H1 (cell line): ENCODE measurements at regions not wholly inside any gene's neighbourhood (a gene's known extent, or its start where the extent isn't known, plus 50 kb on each side); places are given as distances from the start of the nearest gene placed in this dataset.

Experiments
- ASH2L ChIP-seq: fragments of 200-600, 300-600 bp; sonication (generic); IDR thresholded peaks from one replicate; pipeline ENCODE4 v1.7.1; 2017; ENCODE audit warnings: low read length
- CEBPB ChIP-seq: IDR thresholded peaks from 2 replicates; pipeline ENCODE4 v1.6.1; 2012; ENCODE audit warnings: low read depth, low read length
- CHD2 ChIP-seq: IDR thresholded peaks from 2 replicates; pipeline ENCODE4 v1.6.1; 2012; ENCODE audit warnings: low read length, improper control_type of control experiment
- EZH2 ChIP-seq: fragments of 200-600 bp; sonication (generic); IDR thresholded peaks from 2 replicates; pipeline ENCODE4 v1.7.1; 2012; ENCODE audit warnings: low read depth, mild to moderate bottlenecking, moderate library complexity, low read length, inconsistent platforms; ENCODE audit not compliant: severe bottlenecking
- JUND ChIP-seq: IDR thresholded peaks from 2 replicates; pipeline ENCODE4 v1.6.1; 2011; ENCODE audit warnings: mild to moderate bottlenecking, improper control_type of control experiment, low read length
- KDM5A ChIP-seq: fragments of 200-600 bp; IDR thresholded peaks from 2 replicates; pipeline ENCODE4 v1.7.1; 2012; ENCODE audit warnings: mild to moderate bottlenecking, low read length, inconsistent platforms, mixed read lengths
- RAD21 ChIP-seq, 2 experiments: IDR thresholded peaks in 1 of 2; conservative IDR thresholded peaks in 1 of 2; 2 replicates each; pipeline ENCODE4 v1.6.1; 2011; ENCODE audit warnings: low read depth in 2 of 2, low read length in 2 of 2, improper control_type of control experiment in 1 of 2, inconsistent platforms in 1 of 2, mild to moderate bottlenecking in 1 of 2, moderate library complexity in 1 of 2
- TAF7 ChIP-seq: optimal IDR thresholded peaks from 2 replicates; pipeline ENCODE3; 2011; ENCODE audit warnings: low read depth, mild to moderate bottlenecking, inconsistent platforms, low read length, moderate library complexity, borderline replicate concordance
- TBP ChIP-seq: IDR thresholded peaks from 2 replicates; pipeline ENCODE4 v1.6.1; 2011; ENCODE audit warnings: low read depth, low read length, improper control_type of control experiment

DNA sequence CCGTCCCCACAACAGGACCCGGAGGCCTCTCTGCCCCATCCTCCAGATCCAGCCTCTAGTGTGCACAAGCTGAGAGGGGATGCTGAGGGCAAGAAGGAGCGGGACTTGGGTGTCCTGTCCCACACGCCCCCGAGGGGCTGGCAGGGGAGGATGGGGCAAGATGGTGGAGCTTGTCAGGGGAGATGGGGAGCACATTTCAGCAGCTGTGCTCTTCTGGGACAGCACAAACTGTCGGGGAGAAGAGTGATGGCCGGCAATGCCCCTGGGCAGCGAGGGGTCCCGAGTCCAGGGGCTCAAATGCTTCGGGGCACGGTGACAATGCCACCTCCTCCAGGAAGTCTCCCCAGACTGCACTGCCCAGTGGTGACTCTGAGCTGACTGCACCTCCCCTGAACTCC is 134.5 kb downstream of the FAM53A start (continued):
- TF ChIP-seq CEBPB, result no peak
- no peak for TF ChIP-seq KDM5A
- no peak for TF ChIP-seq TAF7
- TF ChIP-seq EZH2, result no peak
- TF ChIP-seq JUND, result no peak
- no peak for TF ChIP-seq TBP
- TF ChIP-seq RAD21 (IDR thresholded peaks at IDR 0.05 in 1 of 2, conservative IDR thresholded peaks at IDR 0.05 in 1 of 2; ENCODE audit: low read depth in 2 of 2, low read length in 2 of 2), result no peak
- no peak for TF ChIP-seq ASH2L
- TF ChIP-seq CHD2, result no peak
